Hypothalamus (tissue), 51 donors: ENCODE measurements at regions not wholly inside any gene's neighbourhood (a gene's known extent, or its start where the extent isn't known, plus 50 kb on each side); places are given as distances from the start of the nearest gene placed in this dataset.

Experiments used
- DNase-seq, 51 donors: peaks; one replicate each; lab custom pipeline; 2025; lab: John Stamatoyannopoulos, UW

GRCh38 chr22:26990503-26991189, 333.3 kb downstream of the MIAT start:
- DNase-seq, result no peak

- no peak for DNase-seq
Measured at GRCh38 chr22:26992556-26992955, 335.2 kb downstream of the MIAT start.

- DNase-seq, result no peak
Measured at GRCh38 chr22:26993886-26994285, 336.5 kb downstream of the MIAT start.

- no peak for DNase-seq
Measured at GRCh38 chr22:26994801-26995200, 337.4 kb downstream of the MIAT start.

- no peak for DNase-seq
Measured at GRCh38 chr22:26995235-26995634, 337.8 kb downstream of the MIAT start.

GRCh38 chr22:26996154-26996553, 338.8 kb downstream of the MIAT start:
- no peak for DNase-seq

- DNase-seq, result no peak
Measured at GRCh38 chr22:26998129-26998528, 340.7 kb downstream of the MIAT start.

- DNase-seq, result no peak
Measured at GRCh38 chr22:26998716-26999115, 341.3 kb downstream of the MIAT start.

GRCh38 chr22:27003297-27003696, 345.9 kb downstream of the MIAT start:
- DNase-seq, result no peak

GRCh38 chr22:27004434-27004833, 347.0 kb downstream of the MIAT start:
- DNase-seq, result no peak

- DNase-seq, result no peak
Measured at GRCh38 chr22:27008454-27008853, 351.1 kb downstream of the MIAT start.

GRCh38 chr22:27011133-27011532, 353.7 kb downstream of the MIAT start:
- no peak for DNase-seq

GRCh38 chr22:27011717-27012116, 354.3 kb downstream of the MIAT start:
- no peak for DNase-seq

GRCh38 chr22:27019827-27020226, 362.4 kb downstream of the MIAT start:
- no peak for DNase-seq

- peak in 1 of 51 donors; percentile 10 for DNase-seq
Measured at GRCh38 chr22:27022274-27022895, 365.0 kb downstream of the MIAT start.

GRCh38 chr22:27022896-27023361, 365.5 kb downstream of the MIAT start:
- peak in 2 of 51 donors; percentile 7 to 53 for DNase-seq

GRCh38 chr22:27023591-27023990, 366.2 kb downstream of the MIAT start:
- DNase-seq, result no peak

- DNase-seq, result no peak
Measured at GRCh38 chr22:27024982-27025381, 367.6 kb downstream of the MIAT start.

- no peak for DNase-seq
Measured at GRCh38 chr22:27028093-27028492, 370.7 kb downstream of the MIAT start.

- DNase-seq, result no peak
Measured at GRCh38 chr22:27029584-27030130, 372.3 kb downstream of the MIAT start.

GRCh38 chr22:27032091-27032761, 374.8 kb downstream of the MIAT start:
- peak in 47 of 51 donors; percentile 6 to 85 (median 52) for DNase-seq
